ENCODE measurements at regions not wholly inside any gene's neighbourhood (a gene's known extent, or its start where the extent isn't known, plus 50 kb on each side); places are given as distances from the start of the nearest gene placed in this dataset.

DNA sequence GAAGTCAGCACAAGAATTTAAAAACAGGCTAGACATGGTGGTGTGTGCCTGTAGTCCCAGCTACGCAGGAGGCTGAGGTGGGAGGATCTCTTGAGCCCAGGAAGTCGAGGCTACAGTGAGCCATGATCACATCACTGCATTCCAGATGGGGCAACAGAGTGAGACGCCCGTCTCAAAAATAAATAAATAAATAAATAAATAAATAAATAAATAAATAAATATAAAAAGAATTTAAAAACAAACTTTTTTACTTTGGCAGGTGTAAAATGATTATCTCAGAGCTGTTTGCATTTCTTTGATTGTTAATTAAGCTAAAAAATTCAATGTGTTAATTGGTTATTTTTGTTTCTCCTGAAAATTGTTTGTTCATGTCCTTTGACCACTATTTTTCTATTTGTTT lies 97.5 kb upstream of the RPS6KA3 start:
- Histone ChIP-seq H3K9me3 (no peaks in the 10 kb centered on the region), H3K27me3 (no peaks in the 10 kb centered on the region), H3K4me1 (peaks cover 7% of the 10 kb centered on the region), H3K4me3 (no peak overlapping the region), H3K27ac (no peak overlapping the region), H3K36me3 (no peaks in the 10 kb centered on the region), H3K9ac (ENCODE audit: low read depth in 2 of 2, low read length in 2 of 2) (no peak overlapping the region)
- no peak for DNase-seq
- intact Hi-C loops (cut with DNase I): no loop called here
- TF ChIP-seq, protein P1, sequence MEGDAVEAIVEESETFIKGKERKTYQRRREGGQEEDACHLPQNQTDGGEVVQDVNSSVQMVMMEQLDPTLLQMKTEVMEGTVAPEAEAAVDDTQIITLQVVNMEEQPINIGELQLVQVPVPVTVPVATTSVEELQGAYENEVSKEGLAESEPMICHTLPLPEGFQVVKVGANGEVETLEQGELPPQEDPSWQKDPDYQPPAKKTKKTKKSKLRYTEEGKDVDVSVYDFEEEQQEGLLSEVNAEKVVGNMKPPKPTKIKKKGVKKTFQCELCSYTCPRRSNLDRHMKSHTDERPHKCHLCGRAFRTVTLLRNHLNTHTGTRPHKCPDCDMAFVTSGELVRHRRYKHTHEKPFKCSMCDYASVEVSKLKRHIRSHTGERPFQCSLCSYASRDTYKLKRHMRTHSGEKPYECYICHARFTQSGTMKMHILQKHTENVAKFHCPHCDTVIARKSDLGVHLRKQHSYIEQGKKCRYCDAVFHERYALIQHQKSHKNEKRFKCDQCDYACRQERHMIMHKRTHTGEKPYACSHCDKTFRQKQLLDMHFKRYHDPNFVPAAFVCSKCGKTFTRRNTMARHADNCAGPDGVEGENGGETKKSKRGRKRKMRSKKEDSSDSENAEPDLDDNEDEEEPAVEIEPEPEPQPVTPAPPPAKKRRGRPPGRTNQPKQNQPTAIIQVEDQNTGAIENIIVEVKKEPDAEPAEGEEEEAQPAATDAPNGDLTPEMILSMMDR (IDR thresholded peaks at IDR 0.05): no peak

DNA sequence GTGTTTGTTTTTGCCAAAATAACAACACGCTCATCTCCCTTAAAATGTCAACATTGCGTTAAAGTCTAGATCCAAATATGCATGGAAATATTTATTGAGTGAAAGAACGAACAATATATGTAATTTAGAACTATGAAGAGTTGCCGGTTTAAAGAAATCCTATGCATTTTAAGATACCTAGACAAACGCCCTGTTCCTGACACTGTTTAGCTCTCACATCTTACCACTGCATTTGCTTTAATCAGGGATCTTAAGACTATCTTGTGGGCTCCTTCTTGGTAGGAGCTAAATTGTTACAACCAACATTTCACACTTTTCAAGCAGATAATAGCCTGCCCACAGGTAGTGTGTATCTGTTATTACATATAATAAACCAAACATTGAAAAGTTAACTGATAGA lies 96.6 kb upstream of the RPS6KA3 start:
- TF ChIP-seq, protein P1 (IDR thresholded peaks at IDR 0.05): no peak
- H3K4me1 ChIP-seq: peaks cover 7% of the 10 kb centered on the region
- no peaks in the 10 kb centered on the region for H3K9me3 ChIP-seq
- no peak for DNase-seq
- no peak overlapping the region for H3K4me3 ChIP-seq
- no peaks in the 10 kb centered on the region for H3K36me3 ChIP-seq
- intact Hi-C loops (cut with DNase I): no loop called here
- H3K27ac ChIP-seq: peak overlapping the region; percentile 61
- no peaks in the 10 kb centered on the region for H3K27me3 ChIP-seq
- H3K9ac ChIP-seq (ENCODE audit: low read depth in 2 of 2, low read length in 2 of 2): peak overlapping the region in 1 of 2 donors; percentile 44

DNA sequence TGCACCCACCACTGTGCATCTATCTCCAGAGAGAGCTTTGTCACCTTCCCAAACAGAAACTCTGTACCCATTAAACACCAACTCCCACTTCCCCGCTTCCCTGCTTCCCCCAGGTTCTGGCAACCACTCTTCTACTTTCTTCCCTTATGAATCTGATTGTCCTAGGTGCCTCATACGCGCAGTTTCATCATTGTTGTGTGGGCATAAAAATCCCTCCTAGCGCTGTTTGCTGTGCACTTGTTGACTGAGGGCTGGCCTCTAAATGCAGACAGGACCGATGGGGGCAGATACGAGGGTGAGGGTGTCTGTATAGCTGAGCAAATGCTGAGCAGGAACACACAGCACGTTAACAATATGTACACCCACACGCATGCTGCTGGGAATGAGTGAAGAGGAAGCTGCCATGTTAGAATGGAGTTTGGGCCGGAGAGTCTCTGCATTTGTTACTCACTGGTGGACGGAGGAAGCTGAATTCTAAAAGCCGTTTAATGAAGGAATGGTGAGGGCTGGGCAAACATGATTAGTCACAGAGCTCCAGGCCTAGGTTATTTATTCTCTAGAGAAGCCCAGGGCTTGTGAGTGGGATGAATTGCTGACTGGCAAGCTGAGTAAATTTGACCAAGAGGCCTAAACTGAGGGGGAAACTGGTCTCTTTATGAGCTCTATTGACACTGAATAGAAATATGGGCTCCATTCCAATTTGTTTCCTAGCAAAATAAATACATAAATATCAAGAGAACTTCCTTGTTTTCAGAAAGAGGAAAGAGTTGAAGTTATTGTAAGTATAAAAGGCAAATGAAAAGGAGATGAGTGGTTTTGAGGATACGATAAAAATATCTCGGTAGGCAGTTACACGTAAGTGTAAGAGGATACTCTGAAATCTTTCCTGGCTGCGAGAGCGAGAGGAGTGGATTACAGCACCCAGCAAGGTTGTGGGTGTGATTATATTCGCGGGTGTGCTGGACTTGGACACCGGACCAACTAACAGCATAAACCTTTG lies 95.9 kb upstream of the RPS6KA3 start:
- H3K27ac ChIP-seq: peak overlapping the region; percentile 61
- no peak for DNase-seq
- H3K9ac ChIP-seq (ENCODE audit: low read depth in 2 of 2, low read length in 2 of 2): peak overlapping the region in 1 of 2 donors; percentile 44

GRCh38 chrX:20361890-20362262 lies 95.2 kb upstream of the RPS6KA3 start:
- H3K36me3 ChIP-seq: no peaks in the 10 kb centered on the region
- H3K27me3 ChIP-seq: no peaks in the 10 kb centered on the region
- TF ChIP-seq, protein P1 (IDR thresholded peaks at IDR 0.05): no peak
- H3K9me3 ChIP-seq: no peaks in the 10 kb centered on the region
- peak overlapping the region; percentile 61 for H3K27ac ChIP-seq
- H3K9ac ChIP-seq (ENCODE audit: low read depth in 2 of 2, low read length in 2 of 2): peak overlapping the region in 1 of 2 donors; percentile 44
- DNase-seq: no peak
- intact Hi-C loops (cut with DNase I): no loop called here
- H3K4me3 ChIP-seq: no peak overlapping the region
- H3K4me1 ChIP-seq: peaks cover 7% of the 10 kb centered on the region

More for the DNA sequence above, 95.9 kb upstream of the RPS6KA3 start:
- Histone ChIP-seq H3K36me3 (no peaks in the 10 kb centered on the region), H3K27me3 (no peaks in the 10 kb centered on the region), H3K4me1 (peaks cover 7% of the 10 kb centered on the region), H3K4me3 (no peak overlapping the region), H3K9me3 (no peaks in the 10 kb centered on the region)
- intact Hi-C loops (cut with DNase I): no loop called here
- TF ChIP-seq, protein P1 (IDR thresholded peaks at IDR 0.05): no peak

- DNase-seq: no peak
- Histone ChIP-seq H3K27me3 (no peaks in the 10 kb centered on the region), H3K4me3 (no peak overlapping the region), H3K4me1 (peaks cover 7% of the 10 kb centered on the region), H3K36me3 (no peaks in the 10 kb centered on the region), H3K27ac (peak overlapping the region; percentile 61), H3K9ac (ENCODE audit: low read depth in 2 of 2, low read length in 2 of 2) (no peak overlapping the region), H3K9me3 (no peaks in the 10 kb centered on the region)
- intact Hi-C loops (cut with DNase I): no loop called here
- TF ChIP-seq, protein P1 (IDR thresholded peaks at IDR 0.05): no peak
These were observed 94.6 kb upstream of the RPS6KA3 start for GRCh38 chrX:20361081-20361889.

Measured in colonic mucosa (tissue), 4 donors.